Kasumi-1 (cell line): ENCODE measurements at regions not wholly inside any gene's neighbourhood (a gene's known extent, or its start where the extent isn't known, plus 50 kb on each side); places are given as distances from the start of the nearest gene placed in this dataset.
A peak's percentile ranks its signal among the peaks of the same experiment; 100 is the strongest.
"Not testable (repeated sequence)": the region's sequence is repeated elsewhere in the genome, so short reads cannot be mapped to it uniquely, and the experiment has no call there.

Experiments
- DNase-seq, 2 experiments: peaks; one replicate each; lab custom pipeline; 2025; lab: John Stamatoyannopoulos, UW

DNA sequence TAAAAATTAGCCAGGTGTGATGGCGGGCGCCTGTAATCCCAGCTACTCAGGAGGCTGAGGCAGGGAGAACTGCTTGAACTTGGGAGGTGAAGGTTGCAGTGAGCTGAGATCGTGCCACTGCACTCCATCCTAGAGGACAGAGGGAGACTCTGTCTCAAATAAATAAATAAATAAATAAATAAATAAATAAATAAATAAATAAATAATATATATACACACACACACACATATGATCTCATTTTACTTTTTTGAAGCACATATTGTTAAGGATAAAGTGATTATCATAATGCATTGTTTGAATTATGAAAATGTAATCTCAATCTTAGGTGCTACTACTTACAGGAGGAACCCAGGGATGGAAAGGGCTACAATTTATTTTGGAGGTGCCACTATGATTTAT, 130.5 kb upstream of the PCDH7 start:
- DNase-seq = not testable (repeated sequence)

DNA sequence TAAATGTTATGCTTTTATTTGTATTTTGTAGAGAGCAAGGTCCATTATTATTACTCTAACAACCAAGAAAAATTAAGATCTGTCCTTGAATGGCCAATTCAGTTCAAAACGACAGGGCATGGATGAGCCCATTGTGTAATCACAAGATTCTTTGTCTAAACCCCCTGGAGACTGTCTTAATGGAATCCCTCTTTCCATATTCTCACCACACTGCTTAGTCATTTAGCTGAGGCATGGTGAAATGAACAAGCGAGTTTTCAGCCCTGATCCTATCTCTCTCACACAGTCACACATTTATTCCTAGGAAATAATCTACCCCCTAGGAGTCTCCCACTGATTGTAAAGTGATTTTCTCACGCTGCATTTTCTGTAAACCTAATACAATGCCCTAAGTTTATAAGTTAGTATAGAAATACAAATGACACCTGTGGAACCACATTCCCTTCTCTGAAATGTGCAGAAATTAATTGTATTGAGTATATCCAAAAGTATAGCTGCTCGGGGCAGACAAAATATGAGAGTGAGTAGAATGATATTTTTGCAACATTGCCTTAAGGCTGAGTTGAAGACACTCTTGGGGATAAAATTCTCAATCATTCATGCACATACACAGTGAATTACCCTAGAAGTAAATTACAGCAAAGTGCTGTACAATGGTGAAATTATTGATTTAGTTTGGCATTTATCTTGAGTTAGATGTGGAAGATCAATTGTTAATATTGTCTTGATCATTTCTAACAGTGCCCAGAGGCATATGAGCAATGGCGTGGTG, 119.7 kb upstream of the PCDH7 start:
- no peak for DNase-seq

DNA sequence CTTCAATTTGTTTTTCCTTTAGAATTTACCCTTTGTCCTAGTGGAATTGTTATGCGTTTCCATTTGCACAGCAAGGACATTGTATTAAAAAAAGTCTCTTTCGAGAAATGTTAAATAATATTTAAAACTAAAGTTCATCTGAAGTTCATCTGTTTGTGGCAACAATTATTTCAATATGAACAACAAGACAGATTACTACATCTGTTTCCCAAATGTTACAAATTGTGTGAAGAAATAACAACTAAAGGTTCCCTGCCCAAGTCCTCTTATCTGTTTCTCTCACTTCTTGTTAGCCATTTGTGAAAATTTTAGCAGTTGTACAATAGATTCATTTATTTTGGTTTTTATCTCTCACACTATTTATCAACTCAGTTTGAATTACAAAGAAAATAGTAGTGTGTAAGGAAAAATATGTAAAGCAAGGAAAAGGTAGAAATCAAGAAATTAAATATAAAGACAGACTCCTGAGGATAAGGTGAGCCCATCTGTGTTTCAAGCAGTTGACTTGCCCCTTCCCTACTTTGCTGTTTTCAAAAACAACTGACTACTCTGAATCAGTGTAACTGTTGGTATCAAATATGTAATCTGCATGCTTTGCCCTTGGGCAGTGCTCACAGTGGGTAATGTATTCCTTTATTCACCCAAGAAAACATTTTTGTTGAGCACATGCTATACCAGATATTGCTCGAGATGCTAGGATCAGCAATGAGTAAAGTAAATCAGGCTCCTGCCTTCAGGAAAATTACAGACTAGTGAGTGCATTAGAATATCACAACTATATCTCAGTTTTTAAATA, 118.9 kb upstream of the PCDH7 start:
- DNase-seq = no peak

DNA sequence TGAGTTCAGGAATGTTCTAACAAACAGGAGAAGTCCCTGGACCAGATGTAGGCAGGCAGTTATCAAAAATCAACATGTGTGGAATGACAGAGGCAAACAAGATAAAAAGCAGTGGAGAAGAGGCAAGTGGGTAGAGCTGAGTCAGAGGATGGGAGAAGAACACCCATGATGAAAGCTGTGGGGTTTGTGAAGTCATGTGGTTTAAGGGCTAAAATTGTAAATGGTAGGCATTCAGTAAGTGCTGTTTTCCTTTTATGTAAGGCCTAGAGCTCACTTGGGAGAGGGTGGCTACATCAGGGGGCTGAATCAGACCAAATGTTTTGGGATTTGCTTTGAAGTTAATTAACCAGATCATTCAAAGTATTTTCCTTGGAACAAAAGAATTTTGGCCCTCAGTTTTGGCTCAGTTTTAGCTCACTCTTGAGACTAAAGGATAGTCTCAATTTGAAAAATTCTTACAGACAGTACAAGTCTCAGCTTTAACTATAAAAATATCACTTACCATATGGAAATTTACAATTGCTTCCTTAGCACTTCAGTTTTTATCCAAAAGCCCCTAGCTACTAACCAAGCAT, 114.5 kb upstream of the PCDH7 start:
- no peak for DNase-seq

DNA sequence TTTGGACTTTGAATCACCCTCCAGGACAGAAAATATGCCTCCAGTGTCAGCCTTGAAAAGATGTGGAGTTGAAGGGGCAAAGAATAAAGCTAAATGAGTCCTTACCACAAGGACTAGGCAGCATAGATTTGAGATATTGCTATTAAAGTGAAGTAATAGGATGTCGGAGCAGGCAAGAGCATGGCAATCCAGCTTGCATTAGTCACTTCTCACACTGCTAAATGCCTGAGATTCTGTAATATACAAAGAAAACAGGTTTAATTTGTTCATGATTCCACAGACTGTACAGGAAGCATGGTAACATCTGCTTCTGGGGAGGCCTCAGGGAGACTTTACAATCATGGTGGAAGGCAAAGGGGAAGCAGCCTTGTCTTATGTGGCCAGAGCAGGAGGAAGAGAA, 109.8 kb upstream of the PCDH7 start:
- DNase-seq = peak; percentile 6 to 33

DNA sequence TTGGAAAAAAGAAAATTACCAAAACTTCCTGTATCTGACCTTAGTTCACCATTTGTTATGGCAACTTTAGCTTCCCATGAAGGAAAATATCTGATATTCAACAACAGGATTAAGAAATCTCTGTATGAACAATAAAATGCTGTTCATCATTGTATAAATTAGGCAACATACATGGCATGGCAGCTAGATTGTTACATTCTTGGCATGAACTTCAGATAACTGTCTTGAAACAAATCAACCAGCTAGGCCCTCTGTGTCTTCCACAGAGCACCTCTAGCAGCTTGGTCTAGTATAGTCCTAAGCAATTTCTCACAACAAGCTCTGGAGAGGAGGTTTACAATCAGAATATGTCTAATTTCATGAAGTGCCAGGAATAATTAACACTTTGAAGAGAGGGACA, 105.4 kb upstream of the PCDH7 start:
- no peak for DNase-seq

DNA sequence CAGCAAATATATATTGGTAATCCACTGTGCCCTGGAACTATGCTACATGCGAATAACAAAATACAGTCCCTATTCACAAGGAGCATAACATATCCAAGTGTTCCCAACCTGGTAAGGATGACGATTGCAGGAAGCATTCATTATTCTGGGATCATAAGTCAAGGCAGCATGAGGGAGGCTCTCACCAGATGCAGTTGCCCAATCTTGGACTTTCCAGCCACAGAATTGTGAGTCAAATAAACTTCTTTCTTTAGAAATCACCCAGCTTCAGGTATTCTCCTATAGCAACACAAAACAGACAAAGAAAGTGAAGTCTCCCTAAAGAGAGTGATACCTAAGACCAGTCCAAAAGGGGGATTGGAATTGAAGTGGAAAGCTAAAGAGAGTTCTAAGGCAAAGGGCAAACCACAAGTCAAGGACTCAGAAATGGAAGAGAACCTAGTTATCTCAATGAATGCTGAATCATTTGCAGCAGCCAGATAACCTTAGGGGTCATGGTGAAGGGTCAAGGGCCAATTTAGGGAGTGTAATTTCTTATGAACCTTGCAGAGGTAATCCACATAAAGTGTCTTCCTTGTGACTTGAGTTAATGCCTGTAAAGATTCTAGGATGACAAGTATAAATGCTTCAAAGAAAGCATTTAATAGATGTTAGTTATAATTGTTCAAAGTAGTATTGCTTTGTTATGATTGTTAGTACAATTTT, 103.1 kb upstream of the PCDH7 start:
- no peak for DNase-seq

DNA sequence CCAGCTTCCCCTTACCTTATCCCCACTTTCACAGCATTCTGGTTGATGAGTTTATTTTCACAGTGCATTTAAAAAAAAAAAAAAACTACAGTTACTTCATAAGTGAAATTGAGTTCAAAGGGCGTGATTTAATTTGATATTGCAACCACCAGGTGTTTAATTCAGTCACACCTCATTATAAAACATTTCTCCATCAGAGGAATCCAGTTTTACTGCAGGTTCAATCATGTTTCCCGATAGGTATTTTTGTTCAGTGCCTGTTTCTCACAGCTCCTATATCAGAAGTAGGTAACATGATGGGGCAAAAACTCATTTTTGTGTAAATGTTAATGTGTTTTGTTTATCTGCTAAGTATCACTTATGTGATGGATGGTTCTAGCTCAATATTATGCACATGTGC, 102.3 kb upstream of the PCDH7 start:
- no peak for DNase-seq

DNA sequence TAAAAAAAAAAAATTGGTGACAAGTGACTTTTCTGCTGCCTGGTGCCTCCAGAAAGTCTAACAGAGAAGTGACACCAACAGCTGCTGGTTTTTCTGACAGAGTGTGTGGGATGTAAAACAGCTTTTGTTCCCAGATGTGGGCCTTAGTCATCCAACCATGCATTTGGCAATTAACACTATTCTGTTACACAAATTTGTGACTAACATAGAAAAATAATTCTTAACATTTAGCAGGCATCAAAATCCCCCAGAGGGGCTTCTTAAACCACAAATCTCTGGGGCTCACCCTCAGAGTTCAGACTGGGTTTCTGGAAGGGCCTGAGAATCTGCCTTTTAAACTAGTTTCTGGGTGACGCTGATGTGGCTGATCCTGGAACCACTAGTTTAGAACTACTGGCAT, 100.5 kb upstream of the PCDH7 start:
- DNase-seq = no peak

DNA sequence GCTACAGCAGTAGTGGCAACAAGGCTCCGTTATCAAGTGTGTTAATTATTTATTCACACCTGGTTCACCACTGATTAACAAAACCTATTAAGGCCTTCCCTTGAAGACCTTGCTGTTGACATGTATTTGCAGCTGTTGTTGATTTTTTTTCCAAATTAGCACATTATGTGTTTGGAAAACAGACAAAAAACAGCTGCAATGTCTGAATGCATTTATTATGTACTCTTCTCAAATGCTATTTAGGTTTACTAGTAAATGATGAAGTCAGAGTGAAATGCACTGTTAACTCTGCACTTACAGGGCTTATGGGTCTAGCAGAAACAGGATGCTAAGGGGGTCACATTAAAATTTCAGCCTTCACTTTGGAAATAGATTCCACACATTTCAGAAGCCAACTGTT, 99.5 kb upstream of the PCDH7 start:
- DNase-seq = no peak

DNA sequence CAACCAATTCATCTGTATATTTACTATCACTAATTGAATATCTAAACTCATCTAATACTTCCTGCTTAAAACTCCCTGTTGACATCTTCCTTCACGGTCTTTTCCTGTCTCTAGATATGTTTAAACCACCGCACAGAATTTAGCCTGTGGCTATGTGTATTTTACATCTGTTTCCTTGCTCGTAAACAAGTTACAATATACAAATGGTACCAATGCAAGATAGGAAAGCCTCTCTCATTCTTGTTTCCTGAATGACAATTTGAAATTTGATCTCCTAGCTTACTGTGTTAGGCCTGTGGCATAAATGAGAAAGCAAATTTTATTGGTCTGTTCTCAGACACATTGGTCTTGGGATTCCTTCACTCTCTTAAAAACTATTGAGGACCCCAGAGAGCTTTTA, 89.7 kb upstream of the PCDH7 start:
- no peak for DNase-seq

DNA sequence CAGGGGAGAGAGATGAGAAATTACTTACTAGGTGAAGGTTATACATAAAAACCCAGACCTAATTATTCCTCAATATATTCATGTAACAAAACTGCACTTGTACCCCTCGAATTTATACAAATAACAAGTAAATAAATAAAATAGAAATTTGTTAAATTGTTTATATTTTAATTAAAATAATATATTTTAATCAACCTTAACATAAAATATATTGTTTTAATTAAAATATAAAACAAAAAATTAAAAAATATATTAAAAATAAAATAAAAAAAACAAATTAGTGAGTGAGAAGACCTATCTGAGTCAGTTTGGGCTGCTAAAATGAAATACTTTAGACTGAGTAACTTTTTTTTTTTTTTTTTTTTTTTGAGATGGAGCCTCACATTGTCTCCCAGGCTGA, 87.4 kb upstream of the PCDH7 start:
- DNase-seq = no peak

DNA sequence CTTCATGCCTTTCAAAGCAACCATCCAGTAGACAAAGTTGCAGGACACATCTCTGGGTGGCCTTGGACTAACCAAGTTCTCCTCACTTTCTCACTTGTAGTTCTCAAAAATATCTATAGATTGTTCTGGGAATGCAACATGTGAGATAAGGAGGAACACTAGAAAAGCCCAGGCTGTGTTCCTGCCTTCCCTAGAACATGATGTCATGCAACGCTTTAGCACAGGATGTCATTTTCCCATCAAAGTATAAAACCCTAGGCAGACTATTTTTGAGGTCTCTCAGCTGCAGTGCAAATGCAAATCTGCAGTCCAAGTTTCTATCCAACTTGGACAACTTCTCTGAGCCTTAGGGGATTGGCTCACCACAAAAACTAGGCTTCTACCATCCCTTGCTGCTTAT, 78.8 kb upstream of the PCDH7 start:
- no peak for DNase-seq

DNA sequence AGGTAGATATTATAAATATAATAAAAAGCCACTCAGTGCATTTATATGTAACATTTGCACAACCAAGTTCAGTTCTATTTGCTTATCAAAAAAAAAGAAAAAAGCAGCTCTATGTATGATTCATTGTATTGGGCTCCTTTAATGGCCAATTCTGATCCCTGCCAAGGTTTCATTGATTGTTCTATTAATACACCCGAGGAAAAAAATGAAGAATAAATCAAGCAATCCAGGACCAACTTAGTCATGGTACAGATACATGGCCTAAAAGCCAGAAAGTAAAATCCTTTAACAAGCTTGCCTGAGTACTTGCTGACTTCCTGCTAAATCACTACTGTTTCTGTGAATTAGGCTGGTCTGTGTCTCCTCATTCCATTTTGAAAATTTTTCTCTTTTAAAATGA, 77.6 kb upstream of the PCDH7 start:
- DNase-seq = no peak

DNA sequence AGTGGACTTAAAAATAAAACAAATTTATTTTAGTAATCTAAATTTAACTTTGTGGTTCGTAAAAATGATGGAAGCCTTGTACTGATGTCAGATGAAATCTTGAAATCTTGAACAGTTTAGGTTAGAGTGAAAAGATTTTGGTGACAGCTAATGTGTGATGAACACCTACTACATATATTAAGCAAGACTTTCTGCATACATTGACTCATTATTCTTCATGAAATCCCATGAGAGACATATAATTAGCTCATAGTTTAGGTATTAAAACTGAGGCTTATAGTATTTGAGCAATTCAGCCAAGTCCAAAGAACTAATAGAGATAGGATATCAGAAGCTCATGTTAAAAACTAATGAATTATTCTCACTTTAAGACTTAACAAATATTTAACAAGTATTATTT, 66.9 kb upstream of the PCDH7 start:
- DNase-seq = no peak

DNA sequence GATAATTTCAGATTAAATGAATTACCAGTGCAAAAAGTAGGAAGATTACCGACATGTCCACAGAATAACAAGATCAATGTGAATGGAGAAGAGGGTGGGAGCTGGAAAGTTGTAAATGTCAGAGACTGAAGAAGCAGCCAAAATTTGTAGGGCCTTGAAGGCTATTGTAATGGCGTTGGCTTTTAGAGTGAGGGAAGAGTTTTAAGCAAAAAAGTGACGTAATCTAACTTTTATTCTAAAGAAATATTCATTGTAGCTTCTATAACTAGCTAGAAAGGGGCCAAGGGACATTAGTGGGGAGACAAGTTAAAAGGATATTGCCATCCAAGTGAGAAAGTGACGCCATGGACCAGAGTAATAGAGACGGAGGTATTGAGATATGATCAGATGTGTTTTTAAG, 63.3 kb upstream of the PCDH7 start:
- no peak for DNase-seq

DNA sequence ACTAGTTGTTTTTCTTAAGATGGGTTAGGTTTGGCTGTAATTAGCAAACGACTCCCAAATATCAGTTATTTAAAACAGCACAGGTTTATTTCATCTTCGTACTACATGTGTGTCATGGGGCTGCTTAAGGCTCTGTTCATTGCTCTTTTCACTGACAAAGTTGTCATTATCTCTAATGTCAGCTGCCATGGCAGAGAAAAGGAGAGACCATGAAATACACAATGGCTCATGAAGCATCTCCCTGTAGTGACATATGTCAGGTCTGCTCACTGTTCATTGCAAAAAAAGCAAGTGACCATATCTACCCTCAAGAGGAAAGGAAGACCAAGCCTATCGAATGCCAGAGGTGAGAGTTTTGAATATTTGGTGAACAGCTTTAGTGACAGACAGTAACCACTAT, 52.2 kb upstream of the PCDH7 start:
- DNase-seq = no peak

DNA sequence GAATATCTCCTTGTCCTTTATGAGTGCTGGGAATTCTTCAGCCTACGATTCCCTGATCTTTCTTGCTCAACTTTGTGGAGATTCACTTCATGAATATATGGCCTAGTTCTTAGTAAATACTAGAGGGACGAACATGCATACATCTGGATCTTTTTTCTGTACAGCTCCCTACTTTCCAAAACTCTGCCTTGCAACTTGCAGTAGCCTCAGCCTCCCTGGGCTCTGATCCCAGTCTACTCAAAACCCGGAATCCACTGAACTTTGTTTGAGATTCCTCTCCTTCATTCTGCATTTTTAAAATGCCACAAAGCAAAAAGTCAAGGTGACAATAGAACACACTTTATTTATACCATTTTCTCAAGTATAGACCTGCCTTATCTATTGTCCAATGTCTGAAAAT, 50.0 kb upstream of the PCDH7 start:
- no peak for DNase-seq
